ENCODE measurements at regions not wholly inside any gene's neighbourhood (a gene's known extent, or its start where the extent isn't known, plus 50 kb on each side); places are given as distances from the start of the nearest gene placed in this dataset.

GRCh38 chr2:4515871-4516761 is 812.7 kb downstream of the DCDC2C start:
- H3K9me3 Mint-ChIP-seq (ENCODE audit: unreplicated experiment), result peaks cover 1% of the 10 kb centered on the region

GRCh38 chr2:4518596-4518995 is 815.2 kb downstream of the DCDC2C start:
- H3K4me3 Mint-ChIP-seq (ENCODE audit: unreplicated experiment), result no peak overlapping the region
- H3K36me3 Mint-ChIP-seq (ENCODE audit: unreplicated experiment), result no peaks in the 10 kb centered on the region
- peaks cover 1% of the 10 kb centered on the region for H3K9me3 Mint-ChIP-seq (ENCODE audit: unreplicated experiment)
- H3K27me3 Mint-ChIP-seq (ENCODE audit: unreplicated experiment), result no peaks in the 10 kb centered on the region
- peaks cover 7% of the 10 kb centered on the region for H3K4me1 Mint-ChIP-seq (ENCODE audit: low read depth, unreplicated experiment)
- TF ChIP-seq CTCF (IDR thresholded peaks at IDR 0.05; ENCODE audit: partially characterized antibody, unreplicated experiment), result no peak
- DNase-seq, result no peak
- H3K27ac Mint-ChIP-seq (ENCODE audit: unreplicated experiment), result no peak overlapping the region

More at GRCh38 chr2:4515871-4516761, 812.7 kb downstream of the DCDC2C start:
- TF ChIP-seq CTCF (IDR thresholded peaks at IDR 0.05; ENCODE audit: partially characterized antibody, unreplicated experiment), result no peak
- peak overlapping the region; percentile 1 for H3K27ac Mint-ChIP-seq (ENCODE audit: unreplicated experiment)
- no peak for DNase-seq
- no peaks in the 10 kb centered on the region for H3K27me3 Mint-ChIP-seq (ENCODE audit: unreplicated experiment)
- no peaks in the 10 kb centered on the region for H3K36me3 Mint-ChIP-seq (ENCODE audit: unreplicated experiment)
- no peak overlapping the region for H3K4me3 Mint-ChIP-seq (ENCODE audit: unreplicated experiment)
- peaks cover 7% of the 10 kb centered on the region for H3K4me1 Mint-ChIP-seq (ENCODE audit: low read depth, unreplicated experiment)

GRCh38 chr2:4522498-4523421 is 819.4 kb downstream of the DCDC2C start:
- no peak for DNase-seq
- H3K27me3 Mint-ChIP-seq (ENCODE audit: unreplicated experiment), result no peaks in the 10 kb centered on the region
- no peak overlapping the region for H3K4me3 Mint-ChIP-seq (ENCODE audit: unreplicated experiment)
- H3K4me1 Mint-ChIP-seq (ENCODE audit: low read depth, unreplicated experiment), result no peaks in the 10 kb centered on the region
- no peaks in the 10 kb centered on the region for H3K9me3 Mint-ChIP-seq (ENCODE audit: unreplicated experiment)
- no peak overlapping the region for H3K27ac Mint-ChIP-seq (ENCODE audit: unreplicated experiment)
- no peak for TF ChIP-seq CTCF (IDR thresholded peaks at IDR 0.05; ENCODE audit: partially characterized antibody, unreplicated experiment)
- H3K36me3 Mint-ChIP-seq (ENCODE audit: unreplicated experiment), result no peaks in the 10 kb centered on the region

- H3K9me3 Mint-ChIP-seq (ENCODE audit: unreplicated experiment), result no peaks in the 10 kb centered on the region
- no peaks in the 10 kb centered on the region for H3K36me3 Mint-ChIP-seq (ENCODE audit: unreplicated experiment)
- no peak overlapping the region for H3K4me3 Mint-ChIP-seq (ENCODE audit: unreplicated experiment)
- no peak for DNase-seq
- peaks cover 6% of the 10 kb centered on the region for H3K4me1 Mint-ChIP-seq (ENCODE audit: low read depth, unreplicated experiment)
- no peak overlapping the region for H3K27ac Mint-ChIP-seq (ENCODE audit: unreplicated experiment)
- TF ChIP-seq CTCF (IDR thresholded peaks at IDR 0.05; ENCODE audit: partially characterized antibody, unreplicated experiment), result no peak
- H3K27me3 Mint-ChIP-seq (ENCODE audit: unreplicated experiment), result no peaks in the 10 kb centered on the region
Observed at GRCh38 chr2:4527416-4527815, 824.0 kb downstream of the DCDC2C start.
